GM12878 (cell line): ENCODE measurements at regions not wholly inside any gene's neighbourhood (a gene's known extent, or its start where the extent isn't known, plus 50 kb on each side); places are given as distances from the start of the nearest gene placed in this dataset.

Experiments used
- CTCF ChIP-seq, 3 experiments: IDR thresholded peaks in 2 of 3; conservative IDR thresholded peaks in 1 of 3; 2 replicates each; pipeline ENCODE4 v1.5.1; 2011; ENCODE audit warnings: low read depth in 3 of 3, low read length in 3 of 3, mild to moderate bottlenecking in 3 of 3, control low read depth in 2 of 3, moderate library complexity in 2 of 3, inconsistent platforms in 1 of 3, mixed read lengths in 1 of 3; ENCODE audit not compliant: control insufficient read depth in 2 of 3, insufficient read depth in 1 of 3; ENCODE audit errors: extremely low read depth in 1 of 3
- ESRRA ChIP-seq: IDR thresholded peaks from 2 replicates; pipeline ENCODE4 v1.6.1; 2012; ENCODE audit warnings: mild to moderate bottlenecking, low read length, improper control_type of control experiment
- NR2F1 ChIP-seq: fragments of 450-650 bp; conservative IDR thresholded peaks from 2 replicates; pipeline ENCODE4 v1.6.1; 2017; ENCODE audit warnings: mild to moderate bottlenecking
- POLR2AphosphoS5 ChIP-seq: IDR thresholded peaks from 2 replicates; pipeline ENCODE4 v1.6.1; 2011; ENCODE audit warnings: mild to moderate bottlenecking, low read length, inconsistent platforms
- TARDBP ChIP-seq: IDR thresholded peaks from 2 replicates; pipeline ENCODE4 v1.6.1; 2016; ENCODE audit warnings: borderline replicate concordance
- YY1 ChIP-seq: IDR thresholded peaks from 2 replicates; pipeline ENCODE4 v1.6.1; 2011; ENCODE audit warnings: low read depth, mild to moderate bottlenecking, low read length
- ZNF217 ChIP-seq: fragments of 450-650 bp; IDR thresholded peaks from 2 replicates; pipeline ENCODE4 v1.6.1; 2017; ENCODE audit warnings: antibody characterized with exemption, mild to moderate bottlenecking

DNA sequence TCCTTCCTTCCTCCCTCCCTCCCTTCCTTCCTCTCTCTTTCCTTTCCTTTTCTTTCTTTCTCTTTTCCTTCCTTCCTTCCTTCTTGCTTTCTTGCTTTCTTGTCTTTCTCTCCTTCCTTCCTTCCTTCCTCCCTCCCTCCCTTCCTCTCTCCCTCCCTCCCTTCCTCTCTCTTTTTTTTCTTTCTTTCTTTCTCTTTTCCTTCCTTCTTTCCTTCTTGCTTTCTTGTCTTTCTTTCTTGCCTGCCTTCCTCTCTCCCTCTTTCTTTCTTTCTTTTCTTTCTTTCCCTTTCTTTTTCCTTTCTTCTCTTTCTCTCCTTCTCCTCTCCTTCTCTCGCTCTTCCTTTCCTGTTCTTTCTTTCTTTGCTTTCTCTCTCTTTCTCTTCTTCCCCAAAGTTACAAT is 728.4 kb upstream of the ADAMTS5 start:
- TF ChIP-seq ZNF217, result no peak
- no peak for TF ChIP-seq YY1
- TF ChIP-seq CTCF (IDR thresholded peaks at IDR 0.05 in 2 of 3, conservative IDR thresholded peaks at IDR 0.05 in 1 of 3; ENCODE audit: control insufficient read depth in 2 of 3, extremely low read depth in 1 of 3, insufficient read depth in 1 of 3, low read depth in 3 of 3, low read length in 3 of 3), result no peak
- TF ChIP-seq NR2F1, result no peak
- TF ChIP-seq POLR2AphosphoS5, result no peak
- TF ChIP-seq ESRRA, result no peak
- TF ChIP-seq TARDBP, result no peak
